ENCODE measurements at regions not wholly inside any gene's neighbourhood (a gene's known extent, or its start where the extent isn't known, plus 50 kb on each side); places are given as distances from the start of the nearest gene placed in this dataset.
A peak's percentile ranks its signal among the peaks of the same experiment; 100 is the strongest.

GRCh38 chr20:56748476-56749377 is 119.6 kb downstream of the TFAP2C start:
- Histone ChIP-seq H3K4me3 (ENCODE audit: low read length) (no peak overlapping the region), H2AFZ (ENCODE audit: low read length) (no peak overlapping the region), H3K27me3 (ENCODE audit: low read length) (no peaks in the 10 kb centered on the region), H4K20me1 (ENCODE audit: low read length) (no peaks in the 10 kb centered on the region), H3K9me3 (ENCODE audit: low read length) (no peaks in the 10 kb centered on the region), H3K79me2 (ENCODE audit: low read length) (no peaks in the 10 kb centered on the region), H3F3A (ENCODE audit: low read length, unreplicated experiment) (no peaks in the 10 kb centered on the region), H3K4me1 (ENCODE audit: insufficient read depth, low read length) (peaks cover 5% of the 10 kb centered on the region; the same call in 1 of the 2 replicates), H3K36me3 (ENCODE audit: low read depth, low read length) (no peaks in the 10 kb centered on the region), H3K9ac (ENCODE audit: low read length) (no peak overlapping the region), H3K4me2 (ENCODE audit: low read length) (no peak overlapping the region), H3K9me2 (replicated peaks; ENCODE audit: low read length) (no peaks in the 10 kb centered on the region), H3K27ac (ENCODE audit: low read length) (no peak overlapping the region)
- POLR2A ChIA-PET (ENCODE audit: unreplicated experiment), result no interaction called here
- DNase-seq (peak; percentile 39), ATAC-seq (no peak)
- CTCF ChIA-PET, result no interaction called here
- BruUV-seq (replicated peaks), result no TSS peak
- intact Hi-C loops (cut with micrococcal nuclease), result no loop called here
- TF ChIP-seq CTCF (conservative IDR thresholded peaks at IDR 0.05; ENCODE audit: low read depth, low read length) (no peak), EZH2phosphoT487 (IDR thresholded peaks at IDR 0.05; ENCODE audit: borderline replicate concordance, low read length) (no peak), EZH2 (IDR thresholded peaks at IDR 0.05; ENCODE audit: low read length, unreplicated experiment) (no peak)

- no peak overlapping the region for H3K27ac ChIP-seq (ENCODE audit: low read length)
- peaks cover 5% of the 10 kb centered on the region; the same call in 1 of the 2 replicates for H3K4me1 ChIP-seq (ENCODE audit: insufficient read depth, low read length)
- DNase-seq (no peak), ATAC-seq (no peak)
- no peak overlapping the region for H3K4me2 ChIP-seq (ENCODE audit: low read length)
- H3K36me3 ChIP-seq (ENCODE audit: low read depth, low read length), result no peaks in the 10 kb centered on the region
- BruUV-seq (replicated peaks), result no TSS peak
- no peaks in the 10 kb centered on the region for H4K20me1 ChIP-seq (ENCODE audit: low read length)
- no peak overlapping the region for H2AFZ ChIP-seq (ENCODE audit: low read length)
- H3K4me3 ChIP-seq (ENCODE audit: low read length), result no peak overlapping the region
- CTCF ChIA-PET, result no interaction called here
- H3K9me3 ChIP-seq (ENCODE audit: low read length), result no peaks in the 10 kb centered on the region
- H3K79me2 ChIP-seq (ENCODE audit: low read length), result no peaks in the 10 kb centered on the region
- intact Hi-C loops (cut with micrococcal nuclease), result no loop called here
- no peaks in the 10 kb centered on the region for H3F3A ChIP-seq (ENCODE audit: low read length, unreplicated experiment)
- POLR2A ChIA-PET (ENCODE audit: unreplicated experiment), result no interaction called here
- no peak for TF ChIP-seq EZH2 (IDR thresholded peaks at IDR 0.05; ENCODE audit: low read length, unreplicated experiment)
- TF ChIP-seq CTCF (conservative IDR thresholded peaks at IDR 0.05; ENCODE audit: low read depth, low read length), result no peak
- no peak for TF ChIP-seq EZH2phosphoT487 (IDR thresholded peaks at IDR 0.05; ENCODE audit: borderline replicate concordance, low read length)
- H3K9me2 ChIP-seq (replicated peaks; ENCODE audit: low read length), result no peaks in the 10 kb centered on the region
- no peak overlapping the region for H3K9ac ChIP-seq (ENCODE audit: low read length)
- no peaks in the 10 kb centered on the region for H3K27me3 ChIP-seq (ENCODE audit: low read length)
Observed at GRCh38 chr20:56750430-56750829, 121.3 kb downstream of the TFAP2C start.

GRCh38 chr20:56752274-56752673 is 123.2 kb downstream of the TFAP2C start:
- DNase-seq (peak; percentile 34), ATAC-seq (peak; percentile 73)
- Histone ChIP-seq H3K9ac (ENCODE audit: low read length) (no peak overlapping the region), H3F3A (ENCODE audit: low read length, unreplicated experiment) (no peaks in the 10 kb centered on the region), H3K4me3 (ENCODE audit: low read length) (no peak overlapping the region), H3K27ac (ENCODE audit: low read length) (no peak overlapping the region), H3K9me3 (ENCODE audit: low read length) (no peaks in the 10 kb centered on the region), H2AFZ (ENCODE audit: low read length) (peak overlapping the region; percentile 62), H4K20me1 (ENCODE audit: low read length) (no peaks in the 10 kb centered on the region), H3K79me2 (ENCODE audit: low read length) (no peaks in the 10 kb centered on the region), H3K36me3 (ENCODE audit: low read depth, low read length) (no peaks in the 10 kb centered on the region), H3K4me1 (ENCODE audit: insufficient read depth, low read length) (peaks cover 5% of the 10 kb centered on the region; the same call in 1 of the 2 replicates), H3K9me2 (replicated peaks; ENCODE audit: low read length) (no peaks in the 10 kb centered on the region), H3K4me2 (ENCODE audit: low read length) (peak overlapping the region; percentile 47), H3K27me3 (ENCODE audit: low read length) (no peaks in the 10 kb centered on the region)
- no peak for TF ChIP-seq EZH2 (IDR thresholded peaks at IDR 0.05; ENCODE audit: low read length, unreplicated experiment)
- no peak for TF ChIP-seq EZH2phosphoT487 (IDR thresholded peaks at IDR 0.05; ENCODE audit: borderline replicate concordance, low read length)
- TF ChIP-seq CTCF (conservative IDR thresholded peaks at IDR 0.05; ENCODE audit: low read depth, low read length), result no peak
- BruUV-seq (replicated peaks), result no TSS peak
- intact Hi-C loops (cut with micrococcal nuclease), result no loop called here
- ChIA-PET POLR2A (ENCODE audit: unreplicated experiment) (no interaction called here), CTCF (no interaction called here)

All from PC-3 (cell line).